Testis (tissue), 2 donors: ENCODE measurements at regions not wholly inside any gene's neighbourhood (a gene's known extent, or its start where the extent isn't known, plus 50 kb on each side); places are given as distances from the start of the nearest gene placed in this dataset.

Source experiments
- DNase-seq: peaks from one replicate; pipeline ENCODE4 v3.0.0-alpha.2; 2019
- H3K27ac ChIP-seq, 2 donors: fragments of 200-600 bp; sonication (generic); one replicate each; pipeline ENCODE4 v1.5.1; 2019
- H3K27me3 ChIP-seq: fragments of 200-600 bp; sonication (generic); one replicate; pipeline ENCODE4 v1.5.1; 2019
- H3K36me3 ChIP-seq: fragments of 200-600 bp; sonication (generic); one replicate; pipeline ENCODE4 v1.5.1; 2017; ENCODE audit warnings: low read depth; ENCODE audit errors: missing control alignments
- H3K4me1 ChIP-seq: fragments of 200-600 bp; sonication (generic); one replicate; pipeline ENCODE4 v1.5.1; 2019
- H3K4me3 ChIP-seq, 2 donors: fragments of 200-600 bp; sonication (generic); one replicate each; pipeline ENCODE4 v1.5.1; 2017 to 2019
- H3K9me3 ChIP-seq: fragments of 200-600 bp; sonication (generic); one replicate; pipeline ENCODE4 v1.5.1; 2017
- POLR2A ChIP-seq: fragments of 450-650 bp; IDR thresholded peaks from one replicate; pipeline ENCODE4 v1.6.1; 2017; ENCODE audit warnings: antibody characterized with exemption, mild to moderate bottlenecking, moderate library complexity
- WGBS, 2 donors: methylation state at CpG; one replicate each; pipeline ENCODE4 v1.1.5; 2018; 5-methylcytosine and 5-hydroxymethylcytosine counted together
- intact Hi-C: fragments of 100-400 bp; cut with DNase I; formaldehyde crosslinking; loops from one replicate; pipeline ENCODE4 v1.15.1; 2023; ENCODE audit warnings: low total_unique reads
- TF ChIP-seq, protein P1 (sequence below), 3 experiments: fragments of 450-650 bp in 2 of 3; fragments of 200-600 bp in 1 of 3; sonication (generic) in 1 of 3; IDR thresholded peaks; one replicate each; pipeline ENCODE4 v1.5.1; 2016 to 2019; ENCODE audit warnings: antibody characterized with exemption in 3 of 3, mild to moderate bottlenecking in 2 of 3, moderate library complexity in 1 of 3

DNA sequence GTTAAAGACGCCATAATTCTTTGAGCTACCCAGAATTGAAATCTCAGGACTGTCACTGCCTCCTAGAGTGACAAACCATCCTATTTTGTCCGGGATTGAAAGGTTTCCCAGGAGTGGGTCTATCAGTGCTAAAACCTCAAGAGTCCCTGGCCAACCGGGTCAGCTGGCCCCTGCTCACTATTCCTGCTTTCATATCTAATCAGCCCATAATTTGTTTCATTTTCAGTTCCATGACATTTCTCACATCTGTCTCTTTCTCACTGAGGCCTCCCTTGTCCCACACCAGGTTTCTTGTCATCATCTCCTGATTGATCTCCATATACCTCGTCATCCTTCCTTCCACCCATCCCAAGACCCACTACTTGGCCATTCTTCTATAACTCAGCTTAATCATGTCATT, 98.2 kb downstream of the SLC35B3 start:
- TF ChIP-seq, protein P1, sequence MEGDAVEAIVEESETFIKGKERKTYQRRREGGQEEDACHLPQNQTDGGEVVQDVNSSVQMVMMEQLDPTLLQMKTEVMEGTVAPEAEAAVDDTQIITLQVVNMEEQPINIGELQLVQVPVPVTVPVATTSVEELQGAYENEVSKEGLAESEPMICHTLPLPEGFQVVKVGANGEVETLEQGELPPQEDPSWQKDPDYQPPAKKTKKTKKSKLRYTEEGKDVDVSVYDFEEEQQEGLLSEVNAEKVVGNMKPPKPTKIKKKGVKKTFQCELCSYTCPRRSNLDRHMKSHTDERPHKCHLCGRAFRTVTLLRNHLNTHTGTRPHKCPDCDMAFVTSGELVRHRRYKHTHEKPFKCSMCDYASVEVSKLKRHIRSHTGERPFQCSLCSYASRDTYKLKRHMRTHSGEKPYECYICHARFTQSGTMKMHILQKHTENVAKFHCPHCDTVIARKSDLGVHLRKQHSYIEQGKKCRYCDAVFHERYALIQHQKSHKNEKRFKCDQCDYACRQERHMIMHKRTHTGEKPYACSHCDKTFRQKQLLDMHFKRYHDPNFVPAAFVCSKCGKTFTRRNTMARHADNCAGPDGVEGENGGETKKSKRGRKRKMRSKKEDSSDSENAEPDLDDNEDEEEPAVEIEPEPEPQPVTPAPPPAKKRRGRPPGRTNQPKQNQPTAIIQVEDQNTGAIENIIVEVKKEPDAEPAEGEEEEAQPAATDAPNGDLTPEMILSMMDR (IDR thresholded peaks at IDR 0.05): no peak
- no peak for TF ChIP-seq POLR2A
- no peak overlapping the region for H3K27ac ChIP-seq
- H3K9me3 ChIP-seq: no peaks in the 10 kb centered on the region
- intact Hi-C loops: no loop called here
- no peak overlapping the region for H3K4me3 ChIP-seq
- 48 to 54% methylated on average over 4 of the region's 4 CpGs for WGBS, 2 donors
- peaks cover 3% of the 10 kb centered on the region for H3K4me1 ChIP-seq
- no peaks in the 10 kb centered on the region for H3K36me3 ChIP-seq
- no peaks in the 10 kb centered on the region for H3K27me3 ChIP-seq
- DNase-seq: peak; percentile 65

DNA sequence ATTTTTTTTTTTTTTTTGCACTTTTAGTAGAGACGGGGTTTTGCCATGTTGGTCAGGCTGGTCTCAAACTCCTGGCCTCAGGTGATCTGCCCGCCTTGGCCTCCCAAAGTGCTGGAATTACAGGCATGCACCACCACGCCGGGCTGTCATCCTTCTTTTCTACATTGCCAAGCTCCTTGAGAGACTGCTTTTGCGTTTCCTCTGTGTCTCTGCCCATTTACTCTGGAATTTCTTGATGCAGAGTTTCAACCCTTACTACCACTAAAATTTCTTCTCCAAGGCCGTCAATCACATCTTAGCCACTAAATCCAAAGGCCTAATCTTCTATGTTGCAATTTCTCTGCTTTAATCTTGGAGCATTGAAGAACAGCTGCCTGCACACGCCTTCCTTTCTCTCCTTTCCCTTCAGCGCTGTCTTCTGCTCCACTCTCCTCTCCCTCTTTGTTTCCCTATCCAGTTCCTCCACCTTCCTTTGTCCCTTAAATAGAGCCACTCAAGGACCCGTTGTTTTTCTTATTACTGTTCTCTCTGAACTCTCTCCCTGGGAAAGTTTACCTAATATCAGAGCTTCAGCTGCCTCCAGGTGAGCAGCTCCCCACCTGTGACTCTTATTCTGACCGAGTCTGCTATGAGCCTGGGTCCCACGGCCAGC, 98.8 kb downstream of the SLC35B3 start:
- Histone ChIP-seq H3K27ac (no peak overlapping the region), H3K4me1 (peaks cover 3% of the 10 kb centered on the region), H3K4me3 (no peak overlapping the region), H3K27me3 (no peaks in the 10 kb centered on the region), H3K9me3 (no peaks in the 10 kb centered on the region), H3K36me3 (no peaks in the 10 kb centered on the region)
- WGBS, 2 donors: 73 to 77% methylated on average over 11 of the region's 11 CpGs
- DNase-seq: peak; percentile 18
- intact Hi-C loops: no loop called here
- TF ChIP-seq POLR2A: no peak
- TF ChIP-seq, protein P1 (IDR thresholded peaks at IDR 0.05): no peak

DNA sequence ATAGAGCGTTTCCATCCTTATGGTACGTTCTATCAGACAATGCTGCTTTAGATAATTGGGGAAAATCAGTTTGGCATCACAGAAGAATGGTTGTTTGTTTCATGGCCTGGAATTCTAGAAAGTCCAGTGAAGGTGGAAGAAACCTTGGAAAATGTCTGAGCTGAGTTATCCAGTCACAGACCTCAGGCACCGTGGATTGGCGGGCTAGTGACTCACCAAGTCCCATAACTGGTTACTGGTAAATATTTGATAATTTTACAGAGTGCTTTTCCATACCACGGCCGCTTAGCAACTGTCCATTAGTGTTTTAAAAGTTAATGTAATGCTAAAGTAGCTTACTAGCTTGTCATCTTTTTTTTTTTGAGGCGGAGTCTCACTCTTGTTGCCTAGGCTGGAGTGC, 99.4 kb downstream of the SLC35B3 start:
- Histone ChIP-seq H3K27me3 (no peaks in the 10 kb centered on the region), H3K4me3 (no peak overlapping the region), H3K36me3 (no peaks in the 10 kb centered on the region), H3K27ac (no peak overlapping the region), H3K4me1 (peaks cover 3% of the 10 kb centered on the region), H3K9me3 (no peaks in the 10 kb centered on the region)
- intact Hi-C loops: no loop called here
- TF ChIP-seq POLR2A: no peak
- TF ChIP-seq, protein P1 (IDR thresholded peaks at IDR 0.05): no peak
- WGBS, 2 donors: 91 to 97% methylated on average over 7 of the region's 7 CpGs
- no peak for DNase-seq

DNA sequence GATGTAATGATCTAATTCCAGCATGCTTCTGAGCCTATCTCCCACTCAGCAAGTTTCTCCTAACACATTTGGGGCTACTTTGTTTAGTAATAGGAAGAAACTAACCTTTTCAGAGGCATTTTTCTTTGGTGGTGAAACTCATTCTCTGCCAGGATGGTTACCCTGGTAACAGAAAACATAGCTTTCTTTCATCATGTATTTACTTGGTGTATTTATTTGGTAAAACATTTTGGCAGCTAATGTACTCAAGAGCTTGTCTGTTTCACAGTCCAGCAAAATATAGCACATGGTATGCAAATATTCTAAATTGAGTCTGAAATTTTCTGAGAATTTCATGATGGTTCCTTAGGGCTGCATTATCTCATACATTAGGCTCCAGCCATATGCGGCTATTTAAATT, 100.0 kb downstream of the SLC35B3 start:
- no peak overlapping the region for H3K4me3 ChIP-seq
- H3K36me3 ChIP-seq: no peaks in the 10 kb centered on the region
- WGBS, 2 donors: 91 to 100% methylated on average over 1 of the region's 1 CpG
- H3K9me3 ChIP-seq: no peaks in the 10 kb centered on the region
- intact Hi-C loops: no loop called here
- H3K27ac ChIP-seq: no peak overlapping the region
- no peak for DNase-seq
- no peaks in the 10 kb centered on the region for H3K27me3 ChIP-seq
- TF ChIP-seq POLR2A: no peak
- TF ChIP-seq, protein P1 (IDR thresholded peaks at IDR 0.05): no peak
- H3K4me1 ChIP-seq: peaks cover 3% of the 10 kb centered on the region

DNA sequence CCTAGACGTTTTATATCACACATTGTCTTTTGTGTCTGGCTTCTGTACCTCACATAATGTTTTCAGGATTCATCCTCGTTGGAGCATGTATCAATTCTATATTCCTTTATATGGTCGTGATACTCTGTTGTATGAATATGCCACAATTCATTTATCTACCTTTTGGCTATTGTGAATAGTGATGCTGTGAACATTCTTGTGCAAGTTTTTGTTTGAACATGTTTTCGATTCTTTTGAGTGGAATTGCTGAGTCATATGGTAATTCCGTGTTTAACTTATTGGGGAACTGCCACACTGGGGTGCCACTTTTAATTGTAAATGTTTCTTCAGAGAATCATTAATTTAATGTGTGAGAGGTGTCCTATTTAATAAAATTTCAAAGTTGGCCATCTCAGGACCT, 101.2 kb downstream of the SLC35B3 start:
- DNase-seq: no peak
- Histone ChIP-seq H3K27me3 (no peaks in the 10 kb centered on the region), H3K36me3 (no peaks in the 10 kb centered on the region), H3K4me1 (peaks cover 3% of the 10 kb centered on the region), H3K27ac (no peak overlapping the region), H3K4me3 (no peak overlapping the region), H3K9me3 (no peaks in the 10 kb centered on the region)
- intact Hi-C loops: no loop called here
- no peak for TF ChIP-seq POLR2A
- TF ChIP-seq, protein P1 (IDR thresholded peaks at IDR 0.05): no peak
- 68 to 76% methylated on average over 5 of the region's 5 CpGs for WGBS, 2 donors
